ENCODE measurements at regions not wholly inside any gene's neighbourhood (a gene's known extent, or its start where the extent isn't known, plus 50 kb on each side); places are given as distances from the start of the nearest gene placed in this dataset.
A peak's percentile ranks its signal among the peaks of the same experiment; 100 is the strongest.

DNA sequence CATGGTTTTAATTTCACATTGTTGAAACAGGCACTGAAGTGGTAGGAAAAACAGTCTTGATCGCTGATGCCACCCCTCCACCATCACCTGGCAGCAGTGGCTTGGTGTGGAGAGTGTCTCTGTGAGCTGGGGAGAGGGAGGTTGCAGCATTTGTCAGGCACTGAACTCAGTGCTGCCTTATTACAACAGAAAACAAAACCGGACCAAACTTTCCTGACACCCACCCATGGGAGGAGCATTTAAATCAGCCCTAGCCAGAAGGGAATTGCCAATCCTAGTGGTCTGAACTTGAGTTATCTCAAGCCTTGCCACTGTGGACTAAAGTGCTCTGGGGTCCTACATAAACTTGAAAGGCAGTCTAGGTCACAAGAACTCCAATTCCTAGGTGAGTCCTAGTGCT is 103.0 kb upstream of the LGALSL start:
- H3K4me3 ChIP-seq (ENCODE audit: low read depth, low read length) = no peak overlapping the region
- TF ChIP-seq, protein P1, sequence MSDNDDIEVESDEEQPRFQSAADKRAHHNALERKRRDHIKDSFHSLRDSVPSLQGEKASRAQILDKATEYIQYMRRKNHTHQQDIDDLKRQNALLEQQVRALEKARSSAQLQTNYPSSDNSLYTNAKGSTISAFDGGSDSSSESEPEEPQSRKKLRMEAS (IDR thresholded peaks at IDR 0.05; ENCODE audit: low read depth, low read length) = no peak
- no peak for TF ChIP-seq POLR2A (IDR thresholded peaks at IDR 0.05; ENCODE audit: extremely low read depth, insufficient read length)
- TF ChIP-seq, protein P2, sequence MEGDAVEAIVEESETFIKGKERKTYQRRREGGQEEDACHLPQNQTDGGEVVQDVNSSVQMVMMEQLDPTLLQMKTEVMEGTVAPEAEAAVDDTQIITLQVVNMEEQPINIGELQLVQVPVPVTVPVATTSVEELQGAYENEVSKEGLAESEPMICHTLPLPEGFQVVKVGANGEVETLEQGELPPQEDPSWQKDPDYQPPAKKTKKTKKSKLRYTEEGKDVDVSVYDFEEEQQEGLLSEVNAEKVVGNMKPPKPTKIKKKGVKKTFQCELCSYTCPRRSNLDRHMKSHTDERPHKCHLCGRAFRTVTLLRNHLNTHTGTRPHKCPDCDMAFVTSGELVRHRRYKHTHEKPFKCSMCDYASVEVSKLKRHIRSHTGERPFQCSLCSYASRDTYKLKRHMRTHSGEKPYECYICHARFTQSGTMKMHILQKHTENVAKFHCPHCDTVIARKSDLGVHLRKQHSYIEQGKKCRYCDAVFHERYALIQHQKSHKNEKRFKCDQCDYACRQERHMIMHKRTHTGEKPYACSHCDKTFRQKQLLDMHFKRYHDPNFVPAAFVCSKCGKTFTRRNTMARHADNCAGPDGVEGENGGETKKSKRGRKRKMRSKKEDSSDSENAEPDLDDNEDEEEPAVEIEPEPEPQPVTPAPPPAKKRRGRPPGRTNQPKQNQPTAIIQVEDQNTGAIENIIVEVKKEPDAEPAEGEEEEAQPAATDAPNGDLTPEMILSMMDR (IDR thresholded peaks at IDR 0.05; ENCODE audit: low read depth, low read length) = no peak
- no peak for DNase-seq (ENCODE audit: low read depth)

DNA sequence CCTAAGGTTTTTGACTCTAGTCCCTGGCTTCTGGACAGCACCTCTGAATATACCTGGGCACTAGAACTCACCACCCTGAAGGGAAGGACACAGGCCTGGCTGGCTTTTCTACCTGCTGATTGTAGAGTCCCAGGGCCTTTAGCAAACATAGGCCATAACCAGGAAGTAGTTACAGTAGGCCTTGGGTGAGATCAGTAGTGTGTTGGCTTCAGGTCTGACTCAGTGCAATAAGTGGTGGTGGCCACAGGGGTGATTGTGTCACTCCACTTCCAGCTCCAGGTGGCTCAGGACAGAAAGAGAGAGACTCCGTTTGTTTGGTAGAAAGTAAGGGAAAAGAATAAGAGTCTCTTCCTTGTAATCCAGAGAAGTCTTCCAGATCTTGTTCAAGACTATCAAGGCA is 101.7 kb upstream of the LGALSL start:
- no peak overlapping the region for H3K4me3 ChIP-seq (ENCODE audit: low read depth, low read length)
- no peak for TF ChIP-seq MYC (IDR thresholded peaks at IDR 0.05; ENCODE audit: low read depth, low read length)
- TF ChIP-seq, protein P1 (IDR thresholded peaks at IDR 0.05; ENCODE audit: low read depth, low read length) = no peak
- TF ChIP-seq, protein P2 (IDR thresholded peaks at IDR 0.05; ENCODE audit: low read depth, low read length) = no peak
- no peak for TF ChIP-seq POLR2A (IDR thresholded peaks at IDR 0.05; ENCODE audit: extremely low read depth, insufficient read length)
- DNase-seq (ENCODE audit: low read depth) = peak; percentile 25

DNA sequence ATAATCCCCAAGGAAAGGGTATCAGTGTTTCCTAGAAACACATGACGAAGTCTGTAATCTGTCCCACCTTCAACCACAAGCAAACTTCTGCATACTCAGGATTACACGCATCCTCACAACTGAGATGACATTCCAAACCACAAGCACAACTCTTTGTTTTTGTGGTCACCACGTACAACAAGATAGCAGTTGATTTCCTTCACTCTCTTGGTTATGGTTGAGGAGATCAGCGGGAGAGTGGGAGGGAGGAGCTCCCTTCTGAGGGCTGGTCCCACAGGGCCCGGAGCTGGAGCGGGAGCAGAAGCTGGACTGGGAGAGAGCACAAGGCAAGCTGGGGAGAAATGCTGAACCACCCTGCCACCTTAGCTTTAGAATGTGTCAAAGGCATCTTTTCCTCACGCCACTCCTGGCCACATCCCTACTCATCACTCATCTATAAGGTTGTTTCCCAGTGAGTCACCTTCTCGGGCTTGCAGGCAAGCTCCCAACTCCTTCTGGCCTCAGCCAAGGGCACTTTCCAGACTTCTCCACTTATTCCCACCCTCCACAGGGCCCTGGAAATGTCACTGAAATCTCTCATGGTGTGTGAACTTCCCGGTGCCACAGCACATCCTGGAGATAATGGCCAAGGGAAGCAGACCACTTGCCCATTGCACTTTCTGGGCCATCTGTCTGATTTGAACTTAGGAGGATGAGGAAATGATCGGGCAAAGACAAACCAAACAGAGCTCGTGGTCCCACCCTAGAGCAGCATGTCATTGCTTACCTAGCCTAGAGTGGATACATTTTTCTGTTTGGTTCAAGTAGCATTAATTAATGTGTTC is 98.9 kb upstream of the LGALSL start:
- H3K4me3 ChIP-seq (ENCODE audit: low read depth, low read length) = no peak overlapping the region
- no peak for DNase-seq (ENCODE audit: low read depth)
- TF ChIP-seq, protein P1 (IDR thresholded peaks at IDR 0.05; ENCODE audit: low read depth, low read length) = no peak
- TF ChIP-seq, protein P2 (IDR thresholded peaks at IDR 0.05; ENCODE audit: low read depth, low read length) = no peak
- TF ChIP-seq MYC (IDR thresholded peaks at IDR 0.05; ENCODE audit: low read depth, low read length) = no peak
- TF ChIP-seq POLR2A (IDR thresholded peaks at IDR 0.05; ENCODE audit: extremely low read depth, insufficient read length) = no peak

DNA sequence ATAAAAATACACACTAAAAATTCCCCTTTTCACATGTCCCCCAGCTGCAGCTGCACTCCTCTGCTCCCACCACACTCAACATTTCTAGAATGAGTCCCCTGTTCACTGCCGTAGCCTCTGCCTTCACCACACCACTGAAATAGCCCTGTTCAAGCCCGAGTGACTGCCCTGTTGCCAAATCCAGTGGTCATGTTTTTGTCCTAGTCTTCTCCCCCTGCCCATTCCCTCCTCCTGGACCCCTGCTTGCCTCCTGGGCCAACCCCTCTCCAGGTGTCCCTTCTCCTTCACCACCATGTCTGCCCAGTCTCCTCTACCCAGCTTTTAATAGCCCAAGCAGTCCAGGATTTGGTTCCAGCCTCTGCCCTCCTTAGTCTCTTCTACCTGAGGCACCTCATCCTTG is 97.1 kb upstream of the LGALSL start:
- no peak overlapping the region for H3K4me3 ChIP-seq (ENCODE audit: low read depth, low read length)

DNA sequence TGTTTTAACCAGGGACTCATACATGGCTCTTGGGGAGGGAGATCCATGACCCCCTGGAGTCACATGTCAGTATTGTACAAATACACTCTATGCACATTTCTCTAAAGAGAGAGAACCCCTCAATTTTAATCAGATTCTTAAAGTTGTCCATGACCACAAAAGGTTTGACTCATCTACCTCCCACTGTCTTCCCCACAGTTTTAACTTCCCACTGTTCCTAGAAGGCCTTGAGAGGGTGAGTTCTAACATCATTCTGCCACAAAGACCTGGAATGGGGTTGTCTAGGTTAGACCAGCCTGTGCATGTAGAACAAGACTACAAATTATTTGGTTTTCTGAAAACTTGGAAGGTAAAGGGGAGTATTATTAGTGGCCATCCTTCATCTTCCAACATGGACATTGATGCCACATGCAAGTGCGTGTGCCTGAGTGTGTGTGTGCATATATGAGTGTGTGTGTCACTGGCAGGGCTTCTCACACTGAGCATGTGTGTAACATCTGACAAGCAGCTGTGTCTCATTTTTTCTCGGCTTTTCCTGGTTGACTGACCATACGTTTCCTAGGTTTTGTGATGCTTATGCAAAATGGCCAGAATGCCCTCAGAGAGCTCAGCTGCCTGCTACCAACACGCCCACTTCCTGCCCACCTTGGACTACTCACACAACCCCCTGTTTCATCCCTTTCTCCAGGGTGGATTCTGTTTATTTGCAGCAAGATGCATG is 94.6 kb upstream of the LGALSL start:
- H3K4me3 ChIP-seq (ENCODE audit: low read depth, low read length) = no peak overlapping the region
- no peak for DNase-seq (ENCODE audit: low read depth)
- TF ChIP-seq POLR2A (IDR thresholded peaks at IDR 0.05; ENCODE audit: extremely low read depth, insufficient read length) (no peak), MYC (IDR thresholded peaks at IDR 0.05; ENCODE audit: low read depth, low read length) (no peak)
- TF ChIP-seq, protein P2 (IDR thresholded peaks at IDR 0.05; ENCODE audit: low read depth, low read length) = no peak
- TF ChIP-seq, protein P1 (IDR thresholded peaks at IDR 0.05; ENCODE audit: low read depth, low read length) = no peak

More for the DNA sequence above, 97.1 kb upstream of the LGALSL start:
- TF ChIP-seq POLR2A (IDR thresholded peaks at IDR 0.05; ENCODE audit: extremely low read depth, insufficient read length) = no peak
- TF ChIP-seq, protein P1 (IDR thresholded peaks at IDR 0.05; ENCODE audit: low read depth, low read length) = no peak
- no peak for TF ChIP-seq MYC (IDR thresholded peaks at IDR 0.05; ENCODE audit: low read depth, low read length)
- TF ChIP-seq, protein P2 (IDR thresholded peaks at IDR 0.05; ENCODE audit: low read depth, low read length) = no peak
- no peak for DNase-seq (ENCODE audit: low read depth)
